Smooth muscle cell (in vitro differentiated cells): ENCODE measurements at regions not wholly inside any gene's neighbourhood (a gene's known extent, or its start where the extent isn't known, plus 50 kb on each side); places are given as distances from the start of the nearest gene placed in this dataset.
A peak's percentile ranks its signal among the peaks of the same experiment; 100 is the strongest.
"Not testable (repeated sequence)": the region's sequence is repeated elsewhere in the genome, so short reads cannot be mapped to it uniquely, and the experiment has no call there.

Experiments
- DNase-seq: peaks from one replicate; lab custom pipeline; 2025; ENCODE audit not compliant: unreplicated experiment; lab: John Stamatoyannopoulos, UW
- H2AFZ ChIP-seq: fragments of 200-600 bp; sonication (generic); 2 replicates; pipeline ENCODE4 v1.6.0; 2016; ENCODE audit warnings: antibody characterized with exemption, low read depth, mild to moderate bottlenecking
- H3F3A ChIP-seq: fragments of 200-600 bp; sonication (generic); 2 replicates; pipeline ENCODE4 v1.6.0; 2017; ENCODE audit warnings: antibody characterized with exemption, low read depth
- H3K27ac ChIP-seq: fragments of 200-600 bp; sonication (generic); 2 replicates; pipeline ENCODE4 v1.5.1; 2016; ENCODE audit warnings: low read depth, mild to moderate bottlenecking
- H3K27me3 ChIP-seq: fragments of 200-600 bp; sonication (generic); 2 replicates; pipeline ENCODE4 v1.6.1; 2016; ENCODE audit warnings: low read depth, mild to moderate bottlenecking
- H3K36me3 ChIP-seq: fragments of 200-600 bp; sonication (generic); 2 replicates; pipeline ENCODE4 v1.5.1; 2016; ENCODE audit warnings: low read depth
- H3K4me1 ChIP-seq: fragments of 200-600 bp; sonication (generic); 2 replicates; pipeline ENCODE4 v1.5.1; 2016; ENCODE audit warnings: low read depth
- H3K4me2 ChIP-seq: fragments of 200-600 bp; sonication (generic); 2 replicates; pipeline ENCODE4 v1.6.0; 2016; ENCODE audit warnings: mild to moderate bottlenecking
- H3K4me3 ChIP-seq: fragments of 200-600 bp; sonication (generic); 2 replicates; pipeline ENCODE4 v1.5.1; 2016; ENCODE audit warnings: mild to moderate bottlenecking
- H3K79me2 ChIP-seq: fragments of 200-600 bp; sonication (generic); 2 replicates; pipeline ENCODE4 v1.6.0; 2016; ENCODE audit warnings: low read depth, mild to moderate bottlenecking
- H3K9ac ChIP-seq: fragments of 200-600 bp; sonication (generic); 2 replicates; pipeline ENCODE4 v1.6.0; 2016; ENCODE audit warnings: low read depth
- H3K9me3 ChIP-seq: fragments of 200-600 bp; sonication (generic); replicated peaks from 2 replicates; pipeline ENCODE4 v1.5.1; 2016; ENCODE audit warnings: low read depth
- H4K20me1 ChIP-seq: fragments of 200-600 bp; sonication (generic); 2 replicates; pipeline ENCODE4 v1.6.0; 2016; ENCODE audit warnings: low read depth
- CTCF ChIP-seq: fragments of 200-600 bp; sonication (generic); IDR thresholded peaks from 2 replicates; pipeline ENCODE4 v1.5.1; 2017; ENCODE audit warnings: borderline replicate concordance, mild to moderate bottlenecking, antibody characterized with exemption; ENCODE audit not compliant: insufficient read depth, poor library complexity, severe bottlenecking
- WGBS: methylation state at CpG from one replicate; pipeline ENCODE4 v1.1.7; 2016; ENCODE audit warnings: low lambda C conversion rate; 5-methylcytosine and 5-hydroxymethylcytosine counted together

GRCh38 chr12:91250273-91250665 lies 67.7 kb upstream of the DCN start:
- no peaks in the 10 kb centered on the region for H3K9me3 ChIP-seq
- no peak for DNase-seq
- peaks cover 10% of the 10 kb centered on the region for H3K36me3 ChIP-seq
- peak overlapping the region; percentile 86 for H2AFZ ChIP-seq
- no peaks in the 10 kb centered on the region for H3K79me2 ChIP-seq
- peaks cover 7% of the 10 kb centered on the region for H3F3A ChIP-seq
- no peaks in the 10 kb centered on the region for H3K27me3 ChIP-seq
- peak overlapping the region; percentile 49 for H3K4me2 ChIP-seq
- peaks cover 7% of the 10 kb centered on the region for H3K4me1 ChIP-seq
- TF ChIP-seq CTCF, result no peak
- no peak overlapping the region for H3K4me3 ChIP-seq
- no peaks in the 10 kb centered on the region for H4K20me1 ChIP-seq
- H3K27ac ChIP-seq, result peak overlapping the region; percentile 69
- H3K9ac ChIP-seq, result no peak overlapping the region
- 36% methylated on average over 2 of the region's 2 CpGs for WGBS

GRCh38 chr12:91249518-91250272 lies 67.1 kb upstream of the DCN start:
- Histone ChIP-seq H4K20me1 (no peaks in the 10 kb centered on the region), H3K9me3 (no peaks in the 10 kb centered on the region), H3K27ac (peak overlapping the region; percentile 69), H3F3A (peaks cover 7% of the 10 kb centered on the region), H3K36me3 (peaks cover 10% of the 10 kb centered on the region), H3K79me2 (no peaks in the 10 kb centered on the region), H3K4me2 (peak overlapping the region; percentile 49), H2AFZ (peak overlapping the region; percentile 86), H3K4me3 (no peak overlapping the region), H3K27me3 (no peaks in the 10 kb centered on the region), H3K9ac (no peak overlapping the region), H3K4me1 (peaks cover 7% of the 10 kb centered on the region)
- WGBS, result 20% methylated on average over 1 of the region's 1 CpG
- TF ChIP-seq CTCF, result no peak
- no peak for DNase-seq

GRCh38 chr12:91249054-91249453 lies 66.4 kb upstream of the DCN start:
- H3K36me3 ChIP-seq, result peaks cover 10% of the 10 kb centered on the region
- H3K79me2 ChIP-seq, result no peaks in the 10 kb centered on the region
- H3K4me1 ChIP-seq, result peaks cover 7% of the 10 kb centered on the region
- no peaks in the 10 kb centered on the region for H3K9me3 ChIP-seq
- H3K27ac ChIP-seq, result peak overlapping the region; percentile 28
- H2AFZ ChIP-seq, result no peak overlapping the region
- no peak overlapping the region for H3K4me3 ChIP-seq
- no peak overlapping the region for H3K9ac ChIP-seq
- no peaks in the 10 kb centered on the region for H4K20me1 ChIP-seq
- no peak for TF ChIP-seq CTCF
- no peak for DNase-seq
- H3K27me3 ChIP-seq, result no peaks in the 10 kb centered on the region
- 72% methylated on average over 1 of the region's 1 CpG for WGBS
- H3K4me2 ChIP-seq, result no peak overlapping the region
- peaks cover 7% of the 10 kb centered on the region for H3F3A ChIP-seq

- Histone ChIP-seq H3K4me1 (peaks cover 13% of the 10 kb centered on the region), H3K36me3 (peaks cover 10% of the 10 kb centered on the region)
- not testable (repeated sequence) for H3K9me3 ChIP-seq, H3K4me2 ChIP-seq, H3K79me2 ChIP-seq, H3K4me3 ChIP-seq, H3K9ac ChIP-seq, DNase-seq, H3K27ac ChIP-seq, H4K20me1 ChIP-seq, H3F3A ChIP-seq, H2AFZ ChIP-seq, H3K27me3 ChIP-seq
- WGBS, result 81% methylated on average over 6 of the region's 6 CpGs
- TF ChIP-seq CTCF, result peak; percentile 17
Observed at GRCh38 chr12:91243177-91243576, 60.6 kb upstream of the DCN start.
